PC-3 (cell line): ENCODE measurements at regions not wholly inside any gene's neighbourhood (a gene's known extent, or its start where the extent isn't known, plus 50 kb on each side); places are given as distances from the start of the nearest gene placed in this dataset.

Experiments used
- ATAC-seq: fragments of 200-7000 bp; cut with Tn5 transposase; 2 replicates; pipeline ENCODE4 v1.9.1; 2020; ENCODE audit warnings: mild to moderate bottlenecking, moderate library complexity
- BruUV-seq: library from RNA; stranded (reverse); fragments of 400-500 nt; replicated peaks from 2 replicates; lab custom pipeline; 2021; lab: Mats Ljungman, UMichigan
- CTCF ChIA-PET: fragments of 300-600 bp; sonication (Branson Sonifier 250); formaldehyde crosslinking; loops from one replicate; lab custom pipeline; 2022; ENCODE audit warnings: antibody characterized with exemption; lab: Charles Lee
- POLR2A ChIA-PET: fragments of 300-600 bp; sonication (Branson Sonifier 250); formaldehyde crosslinking; loops from one replicate; lab custom pipeline; 2022; ENCODE audit warnings: antibody characterized with exemption; ENCODE audit not compliant: unreplicated experiment; lab: Charles Lee
- DNase-seq: peaks from one replicate; pipeline ENCODE4 v3.0.0-alpha.2; 2015
- H2AFZ ChIP-seq: fragments of 300-600 bp; sonication (generic); 2 replicates; pipeline ENCODE4 v1.6.0; 2016; ENCODE audit warnings: antibody characterized with exemption, low read length
- H3F3A ChIP-seq: fragments of 300-600 bp; sonication (generic); one replicate; pipeline ENCODE4 v1.6.0; 2017; ENCODE audit warnings: antibody characterized with exemption, low read length, control low read depth, mild to moderate bottlenecking; ENCODE audit not compliant: unreplicated experiment
- H3K27ac ChIP-seq: fragments of 300-600 bp; sonication (generic); 2 replicates; pipeline ENCODE4 v1.5.1; 2016; ENCODE audit warnings: mild to moderate bottlenecking, low read length
- H3K27me3 ChIP-seq: fragments of 300-600 bp; sonication (generic); 2 replicates; pipeline ENCODE4 v1.6.1; 2016; ENCODE audit warnings: low read length, mixed read lengths
- H3K36me3 ChIP-seq: fragments of 300-600 bp; sonication (generic); 2 replicates; pipeline ENCODE4 v1.6.1; 2016; ENCODE audit warnings: low read depth, mixed run types, low read length, mixed read lengths
- H3K4me1 ChIP-seq: fragments of 300-600 bp; sonication (generic); 2 replicates; pipeline ENCODE4 v1.5.1; 2016; ENCODE audit warnings: low read length; ENCODE audit not compliant: insufficient read depth
- H3K4me2 ChIP-seq: fragments of 300-600 bp; sonication (generic); 2 replicates; pipeline ENCODE4 v1.6.0; 2016; ENCODE audit warnings: low read length
- H3K4me3 ChIP-seq: fragments of 300-600 bp; sonication (generic); 2 replicates; pipeline ENCODE4 v1.5.1; 2016; ENCODE audit warnings: mild to moderate bottlenecking, low read length, mixed read lengths
- H3K79me2 ChIP-seq: fragments of 300-600 bp; sonication (generic); 2 replicates; pipeline ENCODE4 v1.6.1; 2017; ENCODE audit warnings: low read length, mixed read lengths
- H3K9ac ChIP-seq: fragments of 300-600 bp; sonication (generic); 2 replicates; pipeline ENCODE4 v1.6.0; 2016; ENCODE audit warnings: mild to moderate bottlenecking, low read length
- H3K9me2 ChIP-seq: fragments of 300-600 bp; sonication (generic); replicated peaks from 2 replicates; pipeline ENCODE4 v1.6.1; 2016; ENCODE audit warnings: mixed run types, low read length, mixed read lengths
- H3K9me3 ChIP-seq: fragments of 300-600 bp; sonication (generic); 2 replicates; pipeline ENCODE4 v1.6.1; 2016; ENCODE audit warnings: low read length, mixed read lengths
- H4K20me1 ChIP-seq: fragments of 300-600 bp; sonication (generic); 2 replicates; pipeline ENCODE4 v1.6.1; 2016; ENCODE audit warnings: low read length, mixed read lengths
- CTCF ChIP-seq: fragments of 300-600 bp; sonication (generic); conservative IDR thresholded peaks from 2 replicates; pipeline ENCODE4 v1.5.1; 2017; ENCODE audit warnings: antibody characterized with exemption, low read depth, mild to moderate bottlenecking, low read length
- EZH2 ChIP-seq: fragments of 300-600 bp; sonication (generic); IDR thresholded peaks from one replicate; pipeline ENCODE4 v1.6.1; 2017; ENCODE audit warnings: antibody characterized with exemption, mild to moderate bottlenecking, low read length; ENCODE audit not compliant: unreplicated experiment
- EZH2phosphoT487 ChIP-seq: fragments of 300-600 bp; sonication (generic); IDR thresholded peaks from 2 replicates; pipeline ENCODE4 v1.6.1; 2018; ENCODE audit warnings: mild to moderate bottlenecking, antibody characterized with exemption, low read length, borderline replicate concordance
- intact Hi-C: fragments of 100-400 bp; cut with micrococcal nuclease; formaldehyde crosslinking; loops from 2 replicates; pipeline ENCODE4 v1.9.0; 2023

- CTCF ChIA-PET = no interaction called here
- H4K20me1 ChIP-seq = no peaks in the 10 kb centered on the region
- no peaks in the 10 kb centered on the region for H3F3A ChIP-seq
- intact Hi-C loops = no loop called here
- no peaks in the 10 kb centered on the region for H3K4me1 ChIP-seq
- H3K9me2 ChIP-seq = no peaks in the 10 kb centered on the region
- H3K27ac ChIP-seq = no peak overlapping the region
- no peaks in the 10 kb centered on the region for H3K36me3 ChIP-seq
- ATAC-seq (no peak), DNase-seq (no peak)
- POLR2A ChIA-PET = no interaction called here
- H3K79me2 ChIP-seq = no peaks in the 10 kb centered on the region
- H3K27me3 ChIP-seq = no peaks in the 10 kb centered on the region
- no peak overlapping the region for H2AFZ ChIP-seq
- no peak overlapping the region for H3K4me2 ChIP-seq
- no peak overlapping the region for H3K9ac ChIP-seq
- TF ChIP-seq CTCF (no peak), EZH2phosphoT487 (no peak), EZH2 (no peak)
- H3K9me3 ChIP-seq = no peaks in the 10 kb centered on the region
- no TSS peak for BruUV-seq
- no peak overlapping the region for H3K4me3 ChIP-seq
Measured at GRCh38 chr9:136595245-136596153, 49.7 kb upstream of the NOTCH1 start.
